ENCODE measurements at regions not wholly inside any gene's neighbourhood (a gene's known extent, or its start where the extent isn't known, plus 50 kb on each side); places are given as distances from the start of the nearest gene placed in this dataset.
"Not testable (repeated sequence)": the region's sequence is repeated elsewhere in the genome, so short reads cannot be mapped to it uniquely, and the experiment has no call there.

- no peak overlapping the region for H3K4me3 ChIP-seq (ENCODE audit: low read depth, low read length)
- no peak for DNase-seq (ENCODE audit: low read depth)
These were observed 55.3 kb upstream of the NRBF2 start for GRCh38 chr10:63077800-63078199.

DNA sequence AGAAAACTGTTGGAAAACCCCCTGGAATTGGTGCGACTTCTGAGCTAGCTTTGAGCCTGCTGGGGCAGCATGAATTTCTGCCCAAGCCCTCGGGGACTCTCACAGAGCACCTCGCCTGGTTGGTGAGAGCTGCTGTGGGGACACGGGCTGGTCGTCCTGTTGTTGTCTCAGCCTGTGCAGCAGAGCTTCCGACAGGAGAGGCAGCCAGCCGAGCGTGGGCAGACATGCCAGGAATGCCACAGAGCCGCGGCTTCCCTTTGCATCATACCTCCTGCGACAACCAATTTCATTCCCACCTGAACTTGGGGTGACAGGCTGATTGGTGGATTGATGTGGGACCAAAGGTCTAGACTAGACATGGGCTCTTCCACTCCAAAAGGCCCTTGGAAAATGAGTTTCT is 60.2 kb upstream of the NRBF2 start:
- H3K4me3 ChIP-seq (ENCODE audit: low read depth, low read length): no peak overlapping the region
- DNase-seq (ENCODE audit: low read depth): no peak

DNA sequence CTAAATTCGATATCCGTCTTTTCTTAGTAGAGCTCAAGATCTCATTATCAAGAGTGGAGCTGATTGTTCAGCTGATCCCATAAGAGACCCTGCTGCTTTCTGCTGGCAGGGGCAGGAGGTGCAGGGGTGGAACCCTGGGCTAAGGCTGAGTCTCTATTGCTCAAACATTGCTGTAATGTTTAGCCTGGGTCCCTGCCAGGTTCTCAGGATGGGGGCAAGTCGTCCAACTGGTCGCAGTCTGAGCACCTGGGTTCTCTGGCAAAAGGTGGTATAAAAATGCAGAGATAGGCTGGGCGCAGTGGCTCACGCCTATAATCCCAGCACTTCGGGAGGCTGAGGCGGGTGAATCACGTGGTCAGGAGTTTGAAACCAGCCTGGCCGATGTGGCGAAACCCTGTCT is 62.0 kb upstream of the NRBF2 start:
- DNase-seq (ENCODE audit: low read depth): no peak
- H3K4me3 ChIP-seq (ENCODE audit: low read depth, low read length): no peak overlapping the region

DNA sequence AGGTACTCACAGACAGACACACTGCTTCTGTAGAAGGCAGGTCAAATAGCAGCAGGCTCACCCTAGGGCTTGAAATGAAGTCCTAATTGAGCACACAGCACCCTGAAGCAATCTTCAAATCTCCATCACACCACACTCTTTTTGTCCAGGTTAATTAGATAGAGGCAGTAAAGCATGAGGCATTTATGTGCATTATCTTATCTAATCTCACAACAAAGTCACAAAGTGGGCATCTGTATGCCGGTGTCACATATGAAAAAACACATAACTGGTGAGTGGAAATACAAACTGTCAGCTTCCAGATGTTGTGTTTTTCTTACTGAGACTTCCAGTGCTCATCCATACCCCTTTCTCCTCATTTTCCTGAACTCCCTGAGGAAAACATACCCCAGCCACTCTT is 63.8 kb upstream of the NRBF2 start:
- H3K4me3 ChIP-seq (ENCODE audit: low read depth, low read length): no peak overlapping the region
- no peak for DNase-seq (ENCODE audit: low read depth)

- no peak overlapping the region for H3K4me3 ChIP-seq (ENCODE audit: low read depth, low read length)
These were observed 64.9 kb upstream of the NRBF2 start for GRCh38 chr10:63068246-63068645.

DNA sequence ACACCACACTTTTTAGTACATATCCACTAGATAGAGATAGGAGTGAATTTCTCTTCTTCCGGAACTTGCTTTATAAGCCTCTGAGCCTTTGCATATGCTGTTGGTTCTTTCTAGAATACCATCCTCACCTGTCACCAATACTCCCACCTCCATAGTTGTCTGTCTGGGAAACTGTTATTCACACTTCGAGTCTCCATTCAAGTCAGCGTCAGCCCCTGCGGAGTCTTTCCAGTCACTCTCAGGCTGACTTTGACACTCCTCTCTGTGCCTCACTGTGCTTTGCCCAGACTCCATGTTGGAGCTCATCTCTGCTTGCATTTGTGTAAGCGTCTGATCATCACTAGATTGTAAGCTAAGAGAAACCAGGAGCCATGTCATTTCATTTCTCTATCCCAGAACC is 66.5 kb upstream of the NRBF2 start:
- H3K4me3 ChIP-seq (ENCODE audit: low read depth, low read length): no peak overlapping the region
- no peak for DNase-seq (ENCODE audit: low read depth)

More at GRCh38 chr10:63068246-63068645, 64.9 kb upstream of the NRBF2 start:
- no peak for DNase-seq (ENCODE audit: low read depth)

GRCh38 chr10:63064706-63065105 is 68.4 kb upstream of the NRBF2 start:
- H3K4me3 ChIP-seq (ENCODE audit: low read depth, low read length): no peak overlapping the region
- DNase-seq (ENCODE audit: low read depth): no peak

- DNase-seq (ENCODE audit: low read depth): no peak
- H3K4me3 ChIP-seq (ENCODE audit: low read depth, low read length): no peak overlapping the region
These were observed 74.9 kb upstream of the NRBF2 start for GRCh38 chr10:63058236-63058635.

- H3K4me3 ChIP-seq (ENCODE audit: low read depth, low read length): no peak overlapping the region
- DNase-seq (ENCODE audit: low read depth): no peak
These were observed 75.6 kb upstream of the NRBF2 start for GRCh38 chr10:63057509-63057908.

- no peak overlapping the region for H3K4me3 ChIP-seq (ENCODE audit: low read depth, low read length)
- no peak for DNase-seq (ENCODE audit: low read depth)
These were observed 77.4 kb upstream of the NRBF2 start for GRCh38 chr10:63055705-63056104.

GRCh38 chr10:63054889-63055611 is 78.1 kb upstream of the NRBF2 start:
- H3K4me3 ChIP-seq (ENCODE audit: low read depth, low read length): no peak overlapping the region
- DNase-seq (ENCODE audit: low read depth): no peak

GRCh38 chr10:63052083-63052482 is 81.0 kb upstream of the NRBF2 start:
- DNase-seq (ENCODE audit: low read depth): no peak
- H3K4me3 ChIP-seq (ENCODE audit: low read depth, low read length): no peak overlapping the region

- DNase-seq (ENCODE audit: low read depth): no peak
- H3K4me3 ChIP-seq (ENCODE audit: low read depth, low read length): no peak overlapping the region
These were observed 90.9 kb upstream of the NRBF2 start for GRCh38 chr10:63042256-63042655.

DNA sequence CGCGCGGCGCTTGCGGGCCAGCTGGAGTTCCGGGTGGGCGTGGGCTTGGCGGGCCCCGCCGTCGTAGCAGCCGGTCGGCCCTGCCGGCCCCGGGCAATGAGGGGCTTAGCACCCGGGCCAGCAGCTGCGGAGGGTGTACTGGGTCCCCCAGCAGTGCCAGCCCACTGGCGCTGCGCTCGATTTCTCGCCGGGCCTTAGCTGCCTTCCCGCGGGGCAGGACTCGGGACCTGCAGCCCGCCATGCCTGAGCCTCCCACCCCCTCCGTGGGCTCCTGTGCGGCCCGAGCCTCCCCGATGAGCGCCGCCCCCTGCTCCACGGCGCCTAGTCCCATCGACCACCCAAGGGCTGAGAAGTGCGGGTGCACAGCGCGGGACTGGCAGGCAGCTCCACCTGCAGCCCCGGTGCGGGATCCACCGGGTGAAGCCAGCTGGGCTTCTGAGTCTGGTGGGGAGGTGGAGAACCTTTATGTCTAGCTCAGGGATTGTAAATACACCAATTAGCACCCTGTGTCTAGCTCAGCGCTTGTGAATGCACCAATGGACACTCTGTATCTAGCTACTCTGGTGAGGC is 99.4 kb upstream of the NRBF2 start:
- DNase-seq (ENCODE audit: low read depth); H3K4me3 ChIP-seq (ENCODE audit: low read depth, low read length): not testable (repeated sequence)

GRCh38 chr10:63030536-63030935 is 102.6 kb upstream of the NRBF2 start:
- no peak for DNase-seq (ENCODE audit: low read depth)
- H3K4me3 ChIP-seq (ENCODE audit: low read depth, low read length): no peak overlapping the region

GRCh38 chr10:63027531-63027930 is 105.6 kb upstream of the NRBF2 start:
- no peak for DNase-seq (ENCODE audit: low read depth)
- no peak overlapping the region for H3K4me3 ChIP-seq (ENCODE audit: low read depth, low read length)

DNA sequence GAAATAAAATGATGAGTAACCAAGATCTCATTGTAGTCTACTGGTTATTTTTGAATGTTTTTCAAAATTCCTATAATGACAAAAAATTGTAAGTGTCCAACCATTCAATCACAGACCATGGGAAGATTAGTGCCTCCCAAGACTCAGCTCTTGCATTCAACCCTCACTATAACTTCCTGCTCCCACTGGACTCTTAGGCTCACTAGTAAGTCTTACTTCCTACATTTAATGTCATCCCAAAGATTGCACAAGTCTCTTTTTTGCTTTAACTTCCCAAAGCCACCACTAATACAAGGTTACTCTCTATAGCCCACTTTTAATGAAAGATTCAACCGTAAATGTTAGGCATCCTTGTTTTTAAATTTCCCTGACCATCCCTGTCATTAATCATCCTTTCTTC is 111.9 kb upstream of the NRBF2 start:
- DNase-seq (ENCODE audit: low read depth): no peak
- H3K4me3 ChIP-seq (ENCODE audit: low read depth, low read length): no peak overlapping the region

- DNase-seq (ENCODE audit: low read depth): no peak
- no peak overlapping the region for H3K4me3 ChIP-seq (ENCODE audit: low read depth, low read length)
These were observed 119.4 kb upstream of the NRBF2 start for GRCh38 chr10:63013755-63014154.

DNA sequence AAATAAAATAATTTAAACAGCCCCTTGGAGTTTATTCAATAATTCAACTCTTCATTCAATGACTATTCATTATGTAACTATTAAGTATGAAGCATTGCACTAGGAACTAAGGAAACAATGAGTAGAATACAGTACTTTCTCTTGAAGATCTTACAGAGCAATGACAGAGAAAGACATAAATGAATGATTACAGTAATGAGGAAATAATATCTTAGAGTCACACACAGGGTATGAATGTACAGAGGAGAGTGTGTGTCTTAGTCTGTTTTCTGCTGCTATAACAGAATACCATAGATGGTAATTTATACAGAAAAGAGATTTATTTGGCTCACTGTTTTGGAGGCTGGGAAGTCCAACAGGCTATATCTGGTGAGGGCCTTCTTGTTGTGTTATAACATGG is 120.5 kb upstream of the NRBF2 start:
- no peak overlapping the region for H3K4me3 ChIP-seq (ENCODE audit: low read depth, low read length)
- no peak for DNase-seq (ENCODE audit: low read depth)

DNA sequence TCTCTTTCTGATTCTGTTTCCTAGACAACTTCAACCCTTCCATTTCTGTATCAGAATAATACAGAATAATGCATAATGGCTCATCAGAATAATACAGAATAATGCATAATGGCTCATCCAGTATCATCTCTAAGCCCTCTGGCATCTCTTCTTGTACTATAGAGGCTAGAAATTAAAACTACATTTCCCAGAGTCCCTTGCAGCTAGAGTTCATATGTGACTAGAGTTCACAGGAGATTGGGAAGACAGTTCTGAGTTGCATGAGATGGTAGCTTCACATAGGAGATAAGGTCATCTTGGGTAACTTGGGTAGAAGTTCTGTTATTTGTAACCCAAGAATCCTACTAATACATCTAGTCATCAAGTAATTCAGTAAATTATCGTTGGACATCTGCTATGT is 122.9 kb upstream of the NRBF2 start:
- H3K4me3 ChIP-seq (ENCODE audit: low read depth, low read length): no peak overlapping the region

DNA sequence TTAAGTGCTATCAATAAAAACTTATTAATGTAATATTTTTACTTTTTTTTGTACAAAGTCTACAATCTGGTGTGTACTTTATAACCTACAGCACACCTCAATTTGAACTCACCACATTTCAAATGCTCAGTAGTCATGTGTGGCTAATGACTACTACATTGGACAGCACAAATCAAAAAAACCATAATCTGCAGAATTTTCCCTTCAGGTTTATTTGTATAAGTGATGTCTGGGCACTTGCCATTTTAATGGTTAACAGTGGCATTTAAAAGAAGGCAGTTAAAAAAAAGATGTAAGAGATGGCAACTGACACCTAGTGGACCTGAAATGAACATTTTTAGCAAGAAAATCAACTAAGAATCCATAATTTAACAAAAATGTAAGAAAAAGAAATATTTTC is 124.6 kb upstream of the NRBF2 start:
- DNase-seq (ENCODE audit: low read depth): no peak

More for the DNA sequence above, 122.9 kb upstream of the NRBF2 start:
- DNase-seq (ENCODE audit: low read depth): no peak

More for the DNA sequence above, 124.6 kb upstream of the NRBF2 start:
- no peak overlapping the region for H3K4me3 ChIP-seq (ENCODE audit: low read depth, low read length)
